NCI-H446 (cell line): ENCODE measurements at regions not wholly inside any gene's neighbourhood (a gene's known extent, or its start where the extent isn't known, plus 50 kb on each side); places are given as distances from the start of the nearest gene placed in this dataset.
"Not testable (repeated sequence)": the region's sequence is repeated elsewhere in the genome, so short reads cannot be mapped to it uniquely, and the experiment has no call there.

Experiments used
- DNase-seq, 2 experiments: peaks; one replicate each; lab custom pipeline; 2025; lab: John Stamatoyannopoulos, UW

GRCh38 chr9:74001382-74001781, 495.8 kb upstream of the RORB start:
- no peak for DNase-seq

DNA sequence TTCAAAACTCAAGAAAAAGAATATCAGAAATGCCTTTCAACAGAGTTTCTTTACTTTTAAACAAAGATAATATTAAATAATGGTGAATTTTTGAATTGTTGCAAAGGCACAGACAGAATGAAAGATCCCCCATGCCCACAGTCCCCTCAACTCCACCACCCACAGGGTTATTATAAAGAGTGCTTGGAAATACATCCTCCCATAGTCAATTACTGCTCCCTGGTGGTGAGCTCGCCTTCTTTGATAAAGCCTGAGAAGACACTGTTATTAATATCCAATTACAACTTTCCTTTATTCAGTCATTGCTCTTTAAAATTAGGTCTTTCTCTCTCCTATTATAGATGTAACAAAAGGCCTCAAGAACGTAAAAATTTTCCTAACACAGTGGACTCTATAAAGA, 490.2 kb upstream of the RORB start:
- no peak for DNase-seq

GRCh38 chr9:74007833-74008232, 489.3 kb upstream of the RORB start:
- DNase-seq = no peak

GRCh38 chr9:74016004-74016403, 481.1 kb upstream of the RORB start:
- DNase-seq = no peak

DNA sequence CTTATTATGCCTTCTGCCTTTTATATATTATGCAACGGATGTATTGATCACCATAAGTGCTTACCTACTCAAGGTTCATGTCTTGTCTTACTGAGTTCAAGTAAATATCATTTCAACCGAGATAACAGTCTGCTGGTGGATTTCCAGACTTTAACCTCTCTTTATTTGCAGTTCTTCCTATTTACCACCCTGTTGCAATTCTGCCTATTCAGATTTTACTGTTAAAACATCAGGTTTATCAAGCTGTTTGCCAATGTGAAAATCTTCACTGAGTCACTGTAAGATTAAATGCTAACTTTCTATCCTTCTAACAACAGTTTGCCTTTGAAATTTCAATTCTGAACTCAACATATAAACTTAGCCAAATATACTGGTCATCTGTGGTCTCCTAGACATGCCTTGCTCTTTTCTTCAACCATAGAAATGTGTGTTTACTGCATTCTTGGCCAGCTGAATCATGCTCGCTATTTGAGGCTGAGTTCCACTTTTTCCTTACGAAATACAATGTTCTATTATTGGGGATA, 471.7 kb upstream of the RORB start:
- no peak for DNase-seq

- no peak for DNase-seq
These were observed 464.7 kb upstream of the RORB start for GRCh38 chr9:74032421-74032820.

GRCh38 chr9:74035786-74036185, 461.3 kb upstream of the RORB start:
- no peak for DNase-seq

- DNase-seq = no peak
These were observed 460.4 kb upstream of the RORB start for GRCh38 chr9:74036549-74037231.

GRCh38 chr9:74037274-74037673, 459.9 kb upstream of the RORB start:
- DNase-seq = no peak

GRCh38 chr9:74041588-74041987, 455.5 kb upstream of the RORB start:
- no peak for DNase-seq

DNA sequence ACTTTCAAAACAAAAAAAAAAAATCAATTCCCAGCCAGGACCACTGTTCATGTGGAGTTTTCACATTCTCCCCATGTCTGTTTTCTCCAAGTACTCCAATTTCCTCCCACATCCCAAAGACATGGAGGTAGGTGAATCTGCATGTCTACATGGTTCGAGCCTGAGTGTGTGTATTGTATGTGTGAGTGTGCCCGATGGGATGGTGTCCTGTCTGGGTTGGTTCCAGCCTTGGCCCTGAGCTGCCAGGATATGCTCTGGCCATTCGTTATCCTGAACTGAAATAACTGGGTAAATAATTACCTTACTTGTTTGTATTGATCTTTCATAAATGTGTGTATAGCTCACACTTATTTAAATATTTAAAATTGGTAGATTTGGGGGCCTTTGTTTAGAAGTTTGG, 452.3 kb upstream of the RORB start:
- no peak for DNase-seq

- DNase-seq = no peak
These were observed 441.1 kb upstream of the RORB start for GRCh38 chr9:74056023-74056422.

- not testable (repeated sequence) for DNase-seq
These were observed 440.1 kb upstream of the RORB start for GRCh38 chr9:74057051-74057450.

GRCh38 chr9:74064702-74065101, 432.4 kb upstream of the RORB start:
- DNase-seq = no peak

DNA sequence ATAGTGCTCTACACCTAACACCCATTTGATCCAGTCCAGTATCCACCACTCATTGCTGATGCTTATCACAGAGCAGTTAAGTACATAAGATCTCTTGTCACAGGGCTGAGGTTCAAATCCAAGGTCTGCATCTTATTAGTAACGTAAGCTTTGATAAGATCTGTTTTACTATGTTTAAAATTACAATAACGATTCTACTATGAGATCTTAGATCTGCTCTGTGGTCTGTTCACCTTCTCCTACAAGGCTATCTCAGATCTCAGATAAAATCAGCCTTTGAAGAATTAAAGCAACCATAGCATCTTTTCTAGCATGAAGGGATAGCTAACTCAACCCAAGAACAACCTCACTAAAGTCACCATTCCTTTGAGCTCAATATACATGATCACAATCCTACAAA, 431.0 kb upstream of the RORB start:
- no peak for DNase-seq

- DNase-seq = no peak
These were observed 430.5 kb upstream of the RORB start for GRCh38 chr9:74066605-74067004.

- DNase-seq = no peak
These were observed 425.6 kb upstream of the RORB start for GRCh38 chr9:74071502-74071901.

DNA sequence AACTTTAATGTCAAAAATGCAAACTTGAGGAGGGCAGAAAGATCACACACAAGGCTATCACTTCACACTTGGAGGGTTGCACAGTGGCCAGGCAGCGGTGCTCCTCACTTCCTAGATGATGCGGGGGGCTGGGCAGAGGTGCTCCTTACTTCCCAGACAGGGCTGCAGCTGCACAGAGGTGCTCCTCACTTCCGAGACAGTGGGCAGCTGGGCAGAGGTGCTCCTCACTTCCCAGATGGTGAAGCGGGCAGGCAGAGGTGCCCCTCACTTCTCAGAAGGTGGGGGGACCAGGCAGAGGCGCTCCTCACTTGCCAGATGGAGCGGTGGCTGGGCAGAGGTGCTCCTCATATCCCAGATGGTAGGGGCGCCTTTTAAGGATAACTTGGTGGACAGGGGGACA, 423.2 kb upstream of the RORB start:
- DNase-seq = no peak

- no peak for DNase-seq
These were observed 418.5 kb upstream of the RORB start for GRCh38 chr9:74078647-74079046.

DNA sequence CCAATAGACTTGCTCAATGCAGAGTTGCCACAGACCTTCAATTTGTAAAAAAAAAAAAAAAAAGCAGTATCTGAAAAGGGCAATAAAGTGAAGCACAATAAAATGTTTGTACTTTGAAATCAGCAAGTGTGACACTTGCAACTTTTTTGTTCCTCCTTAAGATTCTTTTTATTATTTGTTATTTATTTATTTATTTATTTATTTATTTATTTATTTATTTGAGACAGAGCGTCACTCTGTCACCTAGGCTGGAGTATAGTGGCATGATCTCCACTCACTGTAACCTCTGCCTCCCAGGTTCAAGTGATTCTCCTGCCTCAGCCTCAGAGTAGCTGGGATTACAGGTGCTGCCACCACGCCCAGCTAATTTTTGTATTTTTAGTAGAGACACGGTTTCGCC, 416.5 kb upstream of the RORB start:
- not testable (repeated sequence) for DNase-seq

- no peak for DNase-seq
These were observed 413.3 kb upstream of the RORB start for GRCh38 chr9:74083681-74084433.

GRCh38 chr9:74085384-74086037, 411.6 kb upstream of the RORB start:
- DNase-seq = not testable (repeated sequence)

- DNase-seq = not testable (repeated sequence)
These were observed 406.2 kb upstream of the RORB start for GRCh38 chr9:74090921-74091320.
